Kasumi-1 (cell line): ENCODE measurements at regions not wholly inside any gene's neighbourhood (a gene's known extent, or its start where the extent isn't known, plus 50 kb on each side); places are given as distances from the start of the nearest gene placed in this dataset.
A peak's percentile ranks its signal among the peaks of the same experiment; 100 is the strongest.
"Not testable (repeated sequence)": the region's sequence is repeated elsewhere in the genome, so short reads cannot be mapped to it uniquely, and the experiment has no call there.

ENCODE experiments used
- DNase-seq, 2 experiments: peaks; one replicate each; lab custom pipeline; 2025; lab: John Stamatoyannopoulos, UW

DNA sequence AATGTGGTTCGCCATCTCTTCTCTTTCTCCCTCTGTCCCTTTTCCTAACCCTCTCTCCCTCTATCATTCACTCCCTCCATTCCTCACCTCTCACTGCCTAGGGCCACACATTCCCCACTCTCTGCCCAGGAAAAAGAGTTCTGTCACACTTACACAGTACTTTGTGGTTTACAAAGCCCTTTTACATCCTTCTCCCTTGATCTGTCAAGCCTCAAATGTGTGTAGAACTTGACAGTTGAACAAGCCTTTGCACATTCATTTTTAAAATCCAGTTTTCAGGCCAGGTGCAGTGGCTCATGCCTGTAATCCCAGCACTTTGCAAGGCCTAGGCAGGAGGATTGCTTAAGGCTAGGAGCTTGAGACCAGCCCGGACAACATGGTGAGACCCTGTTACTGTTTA is 156.3 kb downstream of the VSIG4 start:
- no peak for DNase-seq

GRCh38 chrX:65879977-65880799 is 159.7 kb downstream of the VSIG4 start:
- no peak for DNase-seq

DNA sequence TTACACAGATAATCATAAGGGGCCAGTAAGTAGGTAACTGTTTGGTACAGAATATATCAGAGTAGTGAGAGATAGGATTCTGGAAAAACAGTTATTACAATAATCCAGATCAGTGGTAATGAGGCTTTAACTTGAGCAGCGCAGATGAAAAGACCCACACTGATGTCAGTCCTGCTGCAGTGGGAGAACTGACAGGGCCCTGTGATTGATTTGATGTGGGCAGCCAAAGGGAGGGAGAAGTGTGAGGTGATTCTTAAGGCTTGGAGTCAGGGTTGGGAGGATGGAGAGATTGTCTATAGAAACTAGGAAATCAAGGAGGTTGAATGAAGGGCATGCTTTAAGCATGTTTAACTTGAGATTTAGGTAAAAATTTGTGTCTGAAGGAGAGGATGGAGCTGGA is 161.4 kb downstream of the VSIG4 start:
- no peak for DNase-seq

GRCh38 chrX:65877953-65878352 is 161.9 kb downstream of the VSIG4 start:
- no peak for DNase-seq

DNA sequence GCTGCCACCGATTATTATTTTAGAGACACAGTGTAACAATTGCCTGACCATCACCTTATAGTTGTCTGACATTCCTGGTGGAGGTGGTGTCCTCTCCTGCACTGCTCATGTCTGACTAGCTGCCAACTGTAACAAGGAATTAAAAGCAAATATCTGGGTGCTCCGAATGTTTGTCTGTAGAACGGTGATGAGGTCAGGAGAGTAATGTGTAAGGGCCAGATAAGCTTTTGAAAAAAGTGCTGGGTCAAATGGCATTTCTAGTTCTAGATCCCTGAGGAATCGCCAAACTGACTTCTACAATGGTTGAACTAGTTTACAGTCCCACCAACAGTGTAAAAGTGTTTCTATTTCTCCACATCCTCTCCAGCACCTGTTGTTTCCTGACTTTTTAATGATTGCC is 164.3 kb downstream of the VSIG4 start:
- DNase-seq = not testable (repeated sequence)

DNA sequence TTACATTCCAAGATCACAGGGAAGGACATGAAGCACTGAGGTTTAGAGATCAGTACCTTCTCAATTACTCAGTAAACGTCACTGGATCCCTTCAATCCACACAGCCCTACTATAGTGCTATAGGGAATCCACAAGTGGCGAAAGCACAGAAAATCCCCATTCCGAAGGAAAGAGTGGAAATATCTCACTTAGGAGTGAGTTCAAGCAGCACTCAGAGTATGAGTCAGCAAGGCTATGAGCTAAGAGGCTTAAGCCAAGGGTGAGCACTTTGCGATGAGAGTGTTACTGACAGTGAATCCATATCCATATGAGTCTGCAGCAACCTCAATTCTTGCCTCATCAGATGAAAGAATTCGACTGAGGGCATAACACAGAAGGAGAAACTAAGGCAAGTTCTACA is 165.1 kb downstream of the VSIG4 start:
- no peak for DNase-seq

DNA sequence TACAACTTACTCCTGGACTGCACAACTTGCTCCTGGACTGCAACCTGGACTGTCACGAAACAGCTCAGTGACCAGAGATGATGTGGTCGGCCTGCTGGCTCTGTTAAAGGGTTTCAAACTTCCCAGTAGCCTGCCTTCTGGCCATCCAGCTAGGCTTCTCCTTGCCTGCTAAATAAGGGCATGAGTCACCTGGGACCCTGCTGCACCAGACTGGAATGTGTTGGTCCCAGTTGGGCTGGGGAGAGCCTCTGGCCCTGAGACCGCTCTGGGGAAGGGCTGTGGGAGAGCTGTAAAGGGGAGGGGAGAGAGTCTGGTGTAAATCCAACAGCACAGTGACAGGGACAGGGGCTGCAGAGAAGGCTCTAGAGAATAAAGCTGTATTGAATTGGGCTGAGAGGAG is 165.8 kb downstream of the VSIG4 start:
- DNase-seq = no peak

- DNase-seq = no peak
Observed at GRCh38 chrX:65873385-65873784, 166.5 kb downstream of the VSIG4 start.

- no peak for DNase-seq
Observed at GRCh38 chrX:65871671-65872311, 168.1 kb downstream of the VSIG4 start.

GRCh38 chrX:65870544-65870943 is 169.3 kb downstream of the VSIG4 start:
- DNase-seq = not testable (repeated sequence)

DNA sequence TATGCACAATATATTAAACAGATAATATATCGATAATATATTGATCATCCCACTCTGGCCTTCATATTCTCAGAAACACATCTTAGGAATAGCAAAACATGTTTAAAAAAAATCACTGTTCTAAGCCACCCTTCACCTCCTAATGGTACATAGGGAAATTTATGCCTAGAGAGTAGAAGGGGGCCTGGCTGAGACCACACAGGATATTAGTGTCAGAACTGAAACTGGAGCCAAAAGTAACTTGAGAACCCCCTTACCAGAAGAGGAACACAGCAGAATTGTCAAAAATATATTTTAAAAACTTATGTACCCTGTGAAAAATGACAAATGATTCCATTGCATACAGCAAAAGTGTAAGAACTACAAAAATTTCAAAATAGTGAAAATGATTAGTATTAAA is 173.1 kb downstream of the VSIG4 start:
- no peak for DNase-seq

- no peak for DNase-seq
Observed at GRCh38 chrX:65866146-65866545, 173.7 kb downstream of the VSIG4 start.

GRCh38 chrX:65862638-65863037 is 177.2 kb downstream of the VSIG4 start:
- DNase-seq = no peak

DNA sequence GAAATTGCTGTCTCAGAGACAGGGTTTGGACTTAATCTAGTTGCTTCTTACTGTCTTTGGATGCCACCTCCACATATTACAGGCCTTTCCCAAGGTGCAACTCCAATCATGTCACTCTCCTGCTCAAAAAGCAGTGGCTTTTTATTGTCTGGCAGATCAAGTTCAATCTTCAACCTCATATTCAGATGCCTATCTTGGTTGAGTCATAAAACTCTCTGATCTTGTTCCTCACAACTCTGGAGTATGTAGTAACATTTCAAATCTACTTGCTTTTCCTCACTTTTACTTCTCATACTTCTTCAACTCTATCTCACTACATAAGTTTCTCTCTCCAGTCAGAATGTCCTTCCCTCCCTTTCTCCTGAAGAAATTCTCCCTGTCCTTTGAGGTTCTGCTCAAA is 180.6 kb downstream of the VSIG4 start:
- no peak for DNase-seq

- DNase-seq = not testable (repeated sequence)
Observed at GRCh38 chrX:65854437-65854836, 185.4 kb downstream of the VSIG4 start.

DNA sequence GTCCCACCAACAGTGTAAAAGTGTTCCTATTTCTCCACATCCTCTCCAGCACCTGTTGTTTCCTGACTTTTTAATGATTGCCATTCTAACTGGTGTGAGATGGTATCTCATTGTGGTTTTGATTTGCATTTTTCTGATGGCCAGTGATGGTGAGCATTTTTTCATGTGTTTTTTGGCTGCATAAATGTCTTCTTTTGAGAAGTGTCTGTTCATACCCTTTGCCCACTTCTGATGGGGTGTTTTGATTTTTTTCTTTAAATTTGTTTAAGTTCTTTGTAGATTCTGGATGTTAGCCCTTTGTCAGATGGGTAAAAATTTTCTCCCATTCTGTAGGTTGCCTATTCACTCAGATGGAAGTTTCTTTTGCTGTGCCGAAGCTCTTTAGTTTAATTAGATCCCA is 183.9 kb downstream of the MSN start:
- DNase-seq = not testable (repeated sequence)

DNA sequence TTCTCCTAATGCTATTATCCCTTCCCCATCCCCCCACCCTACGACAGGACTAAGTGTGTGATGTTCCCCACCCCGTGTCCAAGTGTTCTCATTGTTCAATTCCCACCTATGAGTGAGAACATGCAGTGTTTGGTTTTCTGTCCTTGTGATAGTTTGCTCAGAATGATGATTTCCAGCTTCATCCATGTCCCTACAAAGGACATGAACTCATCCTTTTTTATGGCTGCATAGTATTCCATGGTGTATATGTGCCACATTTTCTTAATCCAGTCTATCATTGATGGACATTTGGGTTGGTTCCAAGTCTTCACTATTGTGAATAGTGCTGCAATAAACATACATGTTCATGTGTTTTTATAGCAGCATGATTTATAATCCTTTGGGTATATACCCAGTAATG is 183.4 kb downstream of the MSN start:
- DNase-seq = not testable (repeated sequence)

DNA sequence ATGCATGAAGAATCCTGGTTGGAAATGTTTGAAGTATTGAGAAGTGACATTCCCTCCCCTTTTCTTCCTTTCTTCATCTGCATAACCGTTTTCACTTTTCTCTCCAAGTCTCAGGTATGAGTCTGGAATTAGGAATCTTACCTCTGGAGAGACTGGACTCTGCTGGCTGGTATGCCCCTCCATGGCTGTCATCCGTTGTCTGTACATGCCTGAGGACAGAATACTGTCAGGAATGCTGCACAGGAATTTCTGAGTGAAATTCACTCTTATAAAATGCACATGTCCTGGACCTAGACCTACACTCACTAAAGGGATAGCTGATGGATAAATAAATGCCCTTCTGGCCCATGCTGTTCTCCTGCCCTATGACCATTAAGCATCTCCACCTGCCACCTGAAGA is 179.5 kb downstream of the MSN start:
- no peak for DNase-seq

DNA sequence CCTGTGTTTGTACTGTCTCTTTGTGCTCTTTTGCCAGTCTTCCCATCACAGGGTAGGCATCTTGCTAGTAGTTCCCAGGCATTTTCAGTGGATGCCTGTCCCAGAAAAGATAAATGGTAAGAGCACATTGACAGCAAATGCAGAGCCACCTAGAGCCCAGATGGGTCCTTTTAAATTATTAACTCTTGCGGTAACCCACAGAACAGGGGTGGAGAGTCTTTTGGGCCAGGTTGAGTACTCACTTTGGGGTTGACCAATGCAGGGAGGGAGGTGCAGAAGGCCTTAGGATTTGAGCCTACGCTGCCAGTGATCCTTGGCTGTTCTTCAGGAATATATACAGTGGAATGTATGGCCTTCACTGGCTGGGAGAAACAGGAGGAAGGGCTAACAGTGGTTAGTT is 173.8 kb downstream of the MSN start:
- no peak for DNase-seq

GRCh38 chrX:65838674-65839073 is 171.2 kb downstream of the MSN start:
- DNase-seq = no peak

DNA sequence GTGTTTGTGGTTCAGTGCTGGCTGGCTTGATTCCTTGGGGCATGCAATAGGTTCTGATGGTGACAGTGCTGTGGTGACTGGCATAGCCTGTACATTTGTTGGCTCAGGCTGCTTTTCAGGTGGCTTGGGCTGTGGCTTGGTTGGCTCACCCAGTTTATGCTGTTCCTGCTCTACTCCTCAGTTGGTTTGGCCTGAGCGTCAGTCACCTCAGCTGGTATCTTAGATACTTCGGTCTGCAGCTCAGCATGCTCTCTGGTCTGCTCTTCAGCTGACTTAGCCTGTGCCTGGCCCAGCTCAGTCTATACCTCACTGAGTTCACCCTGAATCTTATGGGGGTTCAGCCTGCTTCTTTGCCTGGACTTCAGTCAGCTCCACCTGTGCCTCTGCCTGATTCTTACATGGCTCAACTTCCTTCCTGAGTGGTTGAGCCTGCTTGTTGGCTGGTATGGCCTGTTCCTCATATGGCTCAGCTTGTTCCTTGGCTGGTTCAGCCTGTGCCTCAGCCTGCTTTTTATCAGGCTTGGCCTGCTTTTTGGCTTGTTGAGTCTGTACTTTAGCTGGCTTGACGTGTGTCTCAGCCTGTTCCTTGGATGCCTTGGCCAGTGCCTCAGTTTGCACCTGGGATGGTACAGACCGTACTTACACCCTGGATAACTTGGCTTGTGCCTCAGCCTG is 170.6 kb downstream of the MSN start:
- peak in 1 of 2 experiments; percentile 21 for DNase-seq

- no peak for DNase-seq
Observed at GRCh38 chrX:65831268-65831667, 163.8 kb downstream of the MSN start.

DNA sequence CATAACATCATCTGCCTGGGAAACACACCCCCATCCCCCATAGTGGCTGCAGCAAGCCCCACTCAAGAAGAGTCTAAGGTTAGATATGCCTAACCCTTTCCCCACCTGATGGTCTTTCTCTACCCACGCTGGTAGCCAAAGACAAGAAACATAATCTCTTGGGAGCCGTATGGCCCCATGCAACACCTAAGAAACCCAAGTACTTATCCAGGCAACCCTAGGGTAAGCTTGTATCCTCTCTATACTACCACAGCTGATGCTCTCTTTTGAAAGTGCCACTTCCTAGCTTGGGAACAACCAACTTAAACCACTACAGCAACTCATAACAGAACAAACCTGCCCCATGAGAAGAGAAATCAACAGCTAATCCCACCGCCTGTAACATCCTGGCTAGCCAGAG is 161.1 kb downstream of the MSN start:
- DNase-seq = no peak
